ENCODE measurements at regions not wholly inside any gene's neighbourhood (a gene's known extent, or its start where the extent isn't known, plus 50 kb on each side); places are given as distances from the start of the nearest gene placed in this dataset.
"Not testable (repeated sequence)": the region's sequence is repeated elsewhere in the genome, so short reads cannot be mapped to it uniquely, and the experiment has no call there.

DNA sequence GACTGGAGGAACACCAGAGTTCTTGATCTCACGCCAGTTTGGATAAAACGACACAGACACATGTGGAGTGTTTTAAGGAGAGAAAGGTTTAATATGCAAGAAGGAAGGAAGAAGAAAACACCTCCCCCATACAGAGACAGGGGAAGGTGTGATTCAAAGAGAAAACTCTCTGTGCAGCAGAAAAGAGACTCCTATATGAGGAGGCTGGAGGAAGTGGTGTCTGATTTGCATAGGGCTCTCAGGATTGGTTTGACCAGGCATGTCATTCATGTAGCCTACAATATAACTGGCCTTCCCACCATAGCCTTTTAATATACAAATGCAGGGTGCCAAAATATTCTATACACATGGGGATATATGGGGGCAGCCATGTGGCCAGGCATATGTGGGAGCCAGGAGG, 1386.5 kb downstream of the RPIA start:
- no peak overlapping the region for H3K4me3 ChIP-seq (ENCODE audit: low read depth, low read length)
- ChIA-PET CTCF (no interaction called here), POLR2A (no interaction called here)
- no peak for DNase-seq (ENCODE audit: low read depth, low spot score)
- TF ChIP-seq, protein P1, sequence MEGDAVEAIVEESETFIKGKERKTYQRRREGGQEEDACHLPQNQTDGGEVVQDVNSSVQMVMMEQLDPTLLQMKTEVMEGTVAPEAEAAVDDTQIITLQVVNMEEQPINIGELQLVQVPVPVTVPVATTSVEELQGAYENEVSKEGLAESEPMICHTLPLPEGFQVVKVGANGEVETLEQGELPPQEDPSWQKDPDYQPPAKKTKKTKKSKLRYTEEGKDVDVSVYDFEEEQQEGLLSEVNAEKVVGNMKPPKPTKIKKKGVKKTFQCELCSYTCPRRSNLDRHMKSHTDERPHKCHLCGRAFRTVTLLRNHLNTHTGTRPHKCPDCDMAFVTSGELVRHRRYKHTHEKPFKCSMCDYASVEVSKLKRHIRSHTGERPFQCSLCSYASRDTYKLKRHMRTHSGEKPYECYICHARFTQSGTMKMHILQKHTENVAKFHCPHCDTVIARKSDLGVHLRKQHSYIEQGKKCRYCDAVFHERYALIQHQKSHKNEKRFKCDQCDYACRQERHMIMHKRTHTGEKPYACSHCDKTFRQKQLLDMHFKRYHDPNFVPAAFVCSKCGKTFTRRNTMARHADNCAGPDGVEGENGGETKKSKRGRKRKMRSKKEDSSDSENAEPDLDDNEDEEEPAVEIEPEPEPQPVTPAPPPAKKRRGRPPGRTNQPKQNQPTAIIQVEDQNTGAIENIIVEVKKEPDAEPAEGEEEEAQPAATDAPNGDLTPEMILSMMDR (IDR thresholded peaks at IDR 0.05; ENCODE audit: insufficient read depth, low read length, missing control alignments): no peak

GRCh38 chr2:90079374-90079773, 1387.9 kb downstream of the RPIA start:
- TF ChIP-seq, protein P1 (IDR thresholded peaks at IDR 0.05; ENCODE audit: insufficient read depth, low read length, missing control alignments): no peak
- POLR2A ChIA-PET: no interaction called here
- no peak overlapping the region for H3K4me3 ChIP-seq (ENCODE audit: low read depth, low read length)
- DNase-seq (ENCODE audit: low read depth, low spot score): no peak
- CTCF ChIA-PET: no interaction called here

GRCh38 chr2:90087792-90088191, 1396.3 kb downstream of the RPIA start:
- POLR2A ChIA-PET; H3K4me3 ChIP-seq (ENCODE audit: low read depth, low read length); CTCF ChIA-PET; DNase-seq (ENCODE audit: low read depth, low spot score): not testable (repeated sequence)

- DNase-seq (ENCODE audit: low read depth, low spot score); CTCF ChIA-PET; H3K4me3 ChIP-seq (ENCODE audit: low read depth, low read length); POLR2A ChIA-PET: not testable (repeated sequence)
These were observed 1402.2 kb downstream of the RPIA start for GRCh38 chr2:90093571-90094270.

DNA sequence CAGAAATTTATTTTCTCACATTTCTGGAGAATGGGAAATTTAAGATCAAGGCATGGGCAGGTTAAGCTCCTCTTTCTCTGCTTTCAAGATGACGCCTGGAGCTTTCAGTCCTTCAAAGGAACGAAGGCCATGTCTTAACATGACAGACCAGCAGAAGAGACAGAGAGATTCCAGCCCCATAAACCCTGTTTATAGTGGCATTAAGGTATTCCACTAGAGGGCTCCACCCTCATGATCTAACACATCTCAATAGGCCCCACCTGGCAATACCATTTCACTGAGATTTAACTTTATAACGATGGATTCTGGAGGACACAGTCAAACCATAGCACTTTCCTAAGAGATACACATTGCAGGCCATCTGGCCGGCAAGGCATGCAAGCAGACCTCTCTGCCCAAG, 1406.1 kb downstream of the RPIA start:
- DNase-seq (ENCODE audit: low read depth, low spot score); POLR2A ChIA-PET; H3K4me3 ChIP-seq (ENCODE audit: low read depth, low read length); CTCF ChIA-PET: not testable (repeated sequence)

DNA sequence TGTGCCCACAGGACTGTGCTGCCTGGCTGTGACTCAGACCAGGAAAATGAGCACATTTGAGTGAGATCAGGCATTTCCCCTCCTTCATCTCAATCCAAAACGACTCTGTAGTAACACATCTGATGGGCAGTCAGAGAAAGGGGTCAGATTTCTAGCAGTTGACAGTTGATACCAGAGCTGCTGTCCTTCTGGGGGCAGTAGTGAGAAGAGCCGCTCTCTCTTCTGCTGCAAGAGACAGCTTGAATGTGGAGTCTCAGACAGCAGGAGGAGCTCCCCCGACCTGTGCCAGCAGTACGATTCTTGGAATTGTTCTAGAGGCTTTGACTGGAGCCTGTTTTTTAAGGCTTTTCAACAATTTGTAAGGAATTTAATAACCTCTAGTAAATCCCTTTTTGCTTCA, 1413.7 kb downstream of the RPIA start:
- POLR2A ChIA-PET; CTCF ChIA-PET; DNase-seq (ENCODE audit: low read depth, low spot score); H3K4me3 ChIP-seq (ENCODE audit: low read depth, low read length): not testable (repeated sequence)

GRCh38 chr2:90123409-90123808, 1431.9 kb downstream of the RPIA start:
- CTCF ChIA-PET; DNase-seq (ENCODE audit: low read depth, low spot score); H3K4me3 ChIP-seq (ENCODE audit: low read depth, low read length); POLR2A ChIA-PET: not testable (repeated sequence)

GRCh38 chr2:90139046-90139445, 1447.6 kb downstream of the RPIA start:
- POLR2A ChIA-PET; CTCF ChIA-PET; DNase-seq (ENCODE audit: low read depth, low spot score); H3K4me3 ChIP-seq (ENCODE audit: low read depth, low read length): not testable (repeated sequence)

DNA sequence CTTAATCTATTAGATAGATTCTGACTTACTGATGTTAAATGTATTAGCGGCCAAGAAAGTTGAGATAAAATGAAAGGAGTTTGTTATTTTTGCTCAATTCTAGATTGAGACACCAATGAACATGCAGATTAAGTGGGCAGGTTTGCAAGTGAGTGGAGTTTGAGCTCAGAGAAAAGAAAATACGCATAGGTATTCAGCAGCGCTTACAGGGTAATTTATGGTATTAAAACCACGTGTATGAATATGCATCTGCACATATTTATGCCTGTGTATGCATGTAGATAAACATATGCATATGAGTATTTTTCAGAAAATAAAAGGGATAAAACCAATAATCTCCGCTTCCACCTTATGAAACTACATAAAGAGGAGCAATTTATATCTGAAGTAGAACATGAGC, 1450.1 kb downstream of the RPIA start:
- DNase-seq (ENCODE audit: low read depth, low spot score); POLR2A ChIA-PET; CTCF ChIA-PET; H3K4me3 ChIP-seq (ENCODE audit: low read depth, low read length): not testable (repeated sequence)

GRCh38 chr2:90151805-90152204, 1460.3 kb downstream of the RPIA start:
- H3K4me3 ChIP-seq (ENCODE audit: low read depth, low read length); DNase-seq (ENCODE audit: low read depth, low spot score); POLR2A ChIA-PET; CTCF ChIA-PET: not testable (repeated sequence)

DNA sequence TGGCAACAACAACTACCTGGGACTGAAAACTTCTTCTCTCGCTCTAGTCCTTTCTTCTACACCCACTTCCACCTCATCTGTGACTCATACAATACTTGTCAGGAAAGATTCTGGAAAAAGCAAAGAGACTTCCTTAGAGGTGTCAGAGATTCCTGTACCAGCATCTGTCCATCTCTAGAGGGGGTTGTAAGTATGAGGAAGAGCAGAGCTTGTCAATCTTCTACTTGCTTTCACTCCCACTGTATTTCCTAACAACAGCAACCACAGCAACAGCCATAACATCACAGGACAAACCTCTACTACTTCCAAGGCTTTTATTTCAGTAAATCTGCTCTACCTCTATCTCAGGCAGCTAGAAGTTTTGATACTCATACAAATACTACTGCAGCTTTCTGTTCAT, 1479.5 kb downstream of the RPIA start:
- H3K4me3 ChIP-seq (ENCODE audit: low read depth, low read length); DNase-seq (ENCODE audit: low read depth, low spot score); CTCF ChIA-PET; POLR2A ChIA-PET: not testable (repeated sequence)

DNA sequence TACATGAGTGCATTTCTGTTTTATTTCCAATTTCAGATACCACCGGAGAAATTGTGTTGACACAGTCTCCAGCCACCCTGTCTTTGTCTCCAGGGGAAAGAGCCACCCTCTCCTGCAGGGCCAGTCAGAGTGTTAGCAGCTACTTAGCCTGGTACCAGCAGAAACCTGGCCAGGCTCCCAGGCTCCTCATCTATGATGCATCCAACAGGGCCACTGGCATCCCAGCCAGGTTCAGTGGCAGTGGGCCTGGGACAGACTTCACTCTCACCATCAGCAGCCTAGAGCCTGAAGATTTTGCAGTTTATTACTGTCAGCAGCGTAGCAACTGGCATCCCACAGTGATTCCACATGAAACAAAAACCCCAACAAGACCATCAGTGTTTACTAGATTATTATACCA, 1481.6 kb downstream of the RPIA start:
- DNase-seq (ENCODE audit: low read depth, low spot score); H3K4me3 ChIP-seq (ENCODE audit: low read depth, low read length); POLR2A ChIA-PET; CTCF ChIA-PET: not testable (repeated sequence)

- H3K4me3 ChIP-seq (ENCODE audit: low read depth, low read length); POLR2A ChIA-PET: not testable (repeated sequence)
These were observed 1488.1 kb downstream of the RPIA start for GRCh38 chr2:90179591-90179990.

More at GRCh38 chr2:90179591-90179990, 1488.1 kb downstream of the RPIA start:
- DNase-seq (ENCODE audit: low read depth, low spot score); CTCF ChIA-PET: not testable (repeated sequence)
